SU-DHL-6 (cell line): ENCODE measurements at regions not wholly inside any gene's neighbourhood (a gene's known extent, or its start where the extent isn't known, plus 50 kb on each side); places are given as distances from the start of the nearest gene placed in this dataset.

Experiments
- H2AFZ ChIP-seq: fragments of 200-600 bp; sonication (generic); 2 replicates; pipeline ENCODE4 v1.6.1; 2014; ENCODE audit warnings: low read depth, mild to moderate bottlenecking, moderate library complexity, mixed read lengths, antibody characterized with exemption, low read length; ENCODE audit not compliant: severe bottlenecking
- H3F3A ChIP-seq: fragments of 200-600 bp; shearing (Covaris generic); 2 replicates; pipeline ENCODE4 v1.6.0; 2016; ENCODE audit warnings: antibody characterized with exemption, mild to moderate bottlenecking; ENCODE audit not compliant: insufficient read depth
- H3K27ac ChIP-seq: fragments of 200-600 bp; sonication (generic); 2 replicates; pipeline ENCODE4 v1.5.1; 2016; ENCODE audit warnings: low read depth, mild to moderate bottlenecking, low read length, moderate library complexity, mixed read lengths
- H3K27me3 ChIP-seq: fragments of 200-600 bp; sonication (generic), shearing (Covaris generic); 2 replicates; pipeline ENCODE4 v1.6.0; 2014; ENCODE audit warnings: mild to moderate bottlenecking, low read length
- H3K36me3 ChIP-seq: fragments of 200-600 bp; sonication (generic); 2 replicates; pipeline ENCODE4 v1.6.1; 2014; ENCODE audit warnings: mild to moderate bottlenecking, low read length, mixed read lengths
- H3K4me2 ChIP-seq: fragments of 300-600, 200-600 bp; shearing (Covaris generic), sonication (generic); 2 replicates; pipeline ENCODE4 v1.6.0; 2014; ENCODE audit warnings: low read length, low read depth, mild to moderate bottlenecking; ENCODE audit not compliant: poor library complexity, severe bottlenecking
- H3K4me3 ChIP-seq: fragments of 200-600 bp; sonication (generic); 2 replicates; pipeline ENCODE4 v1.5.1; 2014; ENCODE audit warnings: antibody characterized with exemption, low read length, mild to moderate bottlenecking, mixed read lengths; ENCODE audit not compliant: insufficient read depth, poor library complexity, severe bottlenecking
- H3K79me2 ChIP-seq: fragments of 200-600 bp; sonication (generic); 2 replicates; pipeline ENCODE4 v1.6.1; 2014; ENCODE audit warnings: mild to moderate bottlenecking, low read length, moderate library complexity; ENCODE audit not compliant: insufficient read depth
- H3K9ac ChIP-seq: fragments of 200-600 bp; sonication (generic); 2 replicates; pipeline ENCODE4 v1.7.0; 2014; ENCODE audit warnings: mild to moderate bottlenecking, low read length
- H3K9me2 ChIP-seq: fragments of 200-600 bp; sonication (generic); replicated peaks from 2 replicates; pipeline ENCODE4 v1.6.1; 2014; ENCODE audit warnings: low read length; ENCODE audit not compliant: insufficient read depth
- H3K9me3 ChIP-seq: fragments of 200-600 bp; sonication (generic); 2 replicates; pipeline ENCODE4 v1.6.1; 2014; ENCODE audit warnings: low read length, mixed read lengths; ENCODE audit not compliant: insufficient read depth
- H4K20me1 ChIP-seq: fragments of 200-600 bp; sonication (generic); 2 replicates; pipeline ENCODE4 v1.6.1; 2014; ENCODE audit warnings: low read depth, mild to moderate bottlenecking, antibody characterized with exemption, low read length, moderate library complexity, mixed read lengths
- CTCF ChIP-seq: fragments of 200-600 bp; sonication (generic); IDR thresholded peaks from one replicate; pipeline ENCODE4 v1.5.1; 2017; ENCODE audit warnings: antibody characterized with exemption, mild to moderate bottlenecking, low read length, moderate library complexity; ENCODE audit not compliant: insufficient read depth, poor library complexity, severe bottlenecking
- EZH2phosphoT487 ChIP-seq: fragments of 200-600 bp; sonication (generic), shearing (Covaris generic); conservative IDR thresholded peaks from 2 replicates; pipeline ENCODE4 v1.6.1; 2018; ENCODE audit warnings: mild to moderate bottlenecking, antibody characterized with exemption, low read length, moderate library complexity, mixed read lengths

- no peak overlapping the region for H3K4me3 ChIP-seq
- TF ChIP-seq CTCF, result no peak
- TF ChIP-seq EZH2phosphoT487, result no peak
These were observed 491.3 kb downstream of the TAFA4 start for GRCh38 chr3:68441054-68441453.

GRCh38 chr3:68436619-68437401, 495.5 kb downstream of the TAFA4 start:
- no peak overlapping the region for H3K4me3 ChIP-seq
- H3K9me2 ChIP-seq, result no peaks in the 10 kb centered on the region; the same call in 1 of the 2 replicates
- no peaks in the 10 kb centered on the region for H3K27me3 ChIP-seq
- no peak overlapping the region for H2AFZ ChIP-seq
- H3K27ac ChIP-seq, result no peak overlapping the region
- H3K36me3 ChIP-seq, result no peaks in the 10 kb centered on the region
- H4K20me1 ChIP-seq, result no peaks in the 10 kb centered on the region
- no peak overlapping the region for H3K9ac ChIP-seq
- H3K79me2 ChIP-seq, result no peaks in the 10 kb centered on the region
- no peak overlapping the region for H3K4me2 ChIP-seq
- H3K9me3 ChIP-seq, result no peaks in the 10 kb centered on the region
- TF ChIP-seq CTCF (no peak), EZH2phosphoT487 (no peak)
- H3F3A ChIP-seq, result no peaks in the 10 kb centered on the region

More at GRCh38 chr3:68441054-68441453, 491.3 kb downstream of the TAFA4 start:
- Histone ChIP-seq H2AFZ (no peak overlapping the region), H3K27me3 (no peaks in the 10 kb centered on the region), H3K9ac (no peak overlapping the region), H3K79me2 (no peaks in the 10 kb centered on the region), H3K9me2 (no peaks in the 10 kb centered on the region), H3K4me2 (no peak overlapping the region), H3K36me3 (no peaks in the 10 kb centered on the region), H3F3A (no peaks in the 10 kb centered on the region), H3K27ac (no peak overlapping the region), H4K20me1 (no peaks in the 10 kb centered on the region), H3K9me3 (no peaks in the 10 kb centered on the region)

- H3F3A ChIP-seq, result no peaks in the 10 kb centered on the region
- no peaks in the 10 kb centered on the region for H3K27me3 ChIP-seq
- no peaks in the 10 kb centered on the region for H3K9me2 ChIP-seq
- no peak for TF ChIP-seq CTCF
- no peak for TF ChIP-seq EZH2phosphoT487
- H3K9me3 ChIP-seq, result no peaks in the 10 kb centered on the region
- no peak overlapping the region for H3K9ac ChIP-seq
- no peak overlapping the region for H3K4me3 ChIP-seq
- H3K27ac ChIP-seq, result no peak overlapping the region
- H4K20me1 ChIP-seq, result no peaks in the 10 kb centered on the region
- H3K79me2 ChIP-seq, result no peaks in the 10 kb centered on the region
- H3K4me2 ChIP-seq, result no peak overlapping the region
- no peak overlapping the region for H2AFZ ChIP-seq
- no peaks in the 10 kb centered on the region for H3K36me3 ChIP-seq
These were observed 503.9 kb downstream of the TAFA4 start for GRCh38 chr3:68428495-68428894.
